IMR-90 (cell line): ENCODE measurements at regions not wholly inside any gene's neighbourhood (a gene's known extent, or its start where the extent isn't known, plus 50 kb on each side); places are given as distances from the start of the nearest gene placed in this dataset.

ENCODE experiments used
- CTCF ChIP-seq: conservative IDR thresholded peaks from 2 replicates; pipeline ENCODE4 v1.5.1; 2012; ENCODE audit warnings: mild to moderate bottlenecking, low read depth, low read length, improper control_type of control experiment

GRCh38 chr17:31596382-31597323 is 205.2 kb downstream of the RAB11FIP4 start (continued):
- TF ChIP-seq CTCF: peak; percentile 15; the same call in 1 of the 2 replicates
